ENCODE measurements at regions not wholly inside any gene's neighbourhood (a gene's known extent, or its start where the extent isn't known, plus 50 kb on each side); places are given as distances from the start of the nearest gene placed in this dataset.

DNA sequence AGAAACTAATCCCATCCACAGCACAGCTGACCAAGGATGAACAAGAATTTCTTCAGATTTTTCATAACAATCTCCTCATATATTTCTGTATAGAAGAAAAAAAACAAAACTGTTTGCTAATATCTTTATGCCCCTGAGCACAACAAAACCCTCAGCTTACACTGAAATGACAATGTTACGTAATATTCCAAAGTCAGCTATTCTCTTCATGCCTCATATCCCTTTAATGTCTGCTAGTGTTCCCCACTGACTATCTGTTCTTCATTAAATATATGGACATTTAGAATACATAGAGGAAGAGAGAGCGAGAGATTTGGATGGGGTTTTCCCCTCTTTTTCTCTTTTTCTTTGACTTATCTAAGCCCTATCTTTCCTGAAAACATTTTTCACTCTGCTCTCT, 87.9 kb upstream of the GULP1 start:
- Histone ChIP-seq H3K36me3 (ENCODE audit: control insufficient read depth, insufficient read depth, low read length) (no peaks in the 10 kb centered on the region), H3K4me3 (ENCODE audit: low read depth, low read length) (no peak overlapping the region), H3K4me1 (ENCODE audit: control insufficient read depth, insufficient read depth, low read length) (no peaks in the 10 kb centered on the region), H3K9me3 (ENCODE audit: control insufficient read depth, insufficient read depth, low read length) (no peaks in the 10 kb centered on the region), H3K9ac (ENCODE audit: low read depth, low read length) (no peak overlapping the region), H3K27me3 (ENCODE audit: control insufficient read depth, insufficient read depth, low read length) (no peaks in the 10 kb centered on the region)

DNA sequence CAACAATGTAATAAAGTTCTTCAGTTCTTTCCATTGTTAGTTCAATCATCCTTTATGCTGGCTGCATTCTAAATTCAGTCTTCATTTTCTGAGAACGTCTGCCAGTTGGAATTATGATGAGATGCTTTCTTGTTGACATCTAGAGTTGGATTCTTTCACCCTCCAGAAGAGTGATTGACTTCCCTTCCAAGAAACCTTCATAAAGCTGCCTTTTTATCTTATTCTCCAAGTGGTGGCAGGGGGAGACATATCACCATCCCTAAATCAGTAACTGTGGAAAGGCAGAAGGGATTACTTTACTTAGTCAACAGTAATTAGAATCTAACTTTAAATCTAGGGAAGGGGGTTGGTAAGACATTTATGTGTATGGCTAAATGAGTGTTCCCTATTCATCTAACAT, 86.8 kb upstream of the GULP1 start:
- no peaks in the 10 kb centered on the region for H3K4me1 ChIP-seq (ENCODE audit: control insufficient read depth, insufficient read depth, low read length)
- no peak overlapping the region for H3K9ac ChIP-seq (ENCODE audit: low read depth, low read length)
- no peaks in the 10 kb centered on the region for H3K36me3 ChIP-seq (ENCODE audit: control insufficient read depth, insufficient read depth, low read length)
- H3K9me3 ChIP-seq (ENCODE audit: control insufficient read depth, insufficient read depth, low read length): no peaks in the 10 kb centered on the region
- no peak overlapping the region for H3K4me3 ChIP-seq (ENCODE audit: low read depth, low read length)
- no peaks in the 10 kb centered on the region for H3K27me3 ChIP-seq (ENCODE audit: control insufficient read depth, insufficient read depth, low read length)

DNA sequence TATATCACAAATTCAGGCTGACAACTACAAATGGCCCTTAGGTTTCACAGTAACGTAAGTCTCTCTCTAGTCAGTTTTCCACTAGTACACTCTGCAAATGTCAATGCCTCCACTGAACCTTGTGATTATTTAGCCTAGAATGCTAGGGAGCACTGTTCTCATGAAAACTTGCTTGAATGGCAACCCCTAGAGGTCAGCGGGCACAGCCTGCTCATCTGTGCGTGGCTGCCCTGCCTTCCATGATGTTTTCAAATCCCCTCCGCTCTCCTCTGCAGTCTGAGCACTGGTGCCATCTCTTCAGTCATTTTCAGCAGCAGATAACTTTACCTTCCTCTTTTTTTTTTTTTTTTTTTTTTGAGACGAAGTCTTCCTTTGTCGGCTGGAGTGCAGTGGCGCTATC, 84.1 kb upstream of the GULP1 start:
- Histone ChIP-seq H3K4me3 (ENCODE audit: low read depth, low read length) (no peak overlapping the region), H3K27me3 (ENCODE audit: control insufficient read depth, insufficient read depth, low read length) (no peaks in the 10 kb centered on the region), H3K9ac (ENCODE audit: low read depth, low read length) (no peak overlapping the region), H3K36me3 (ENCODE audit: control insufficient read depth, insufficient read depth, low read length) (no peaks in the 10 kb centered on the region), H3K4me1 (ENCODE audit: control insufficient read depth, insufficient read depth, low read length) (no peaks in the 10 kb centered on the region), H3K9me3 (ENCODE audit: control insufficient read depth, insufficient read depth, low read length) (no peaks in the 10 kb centered on the region)

DNA sequence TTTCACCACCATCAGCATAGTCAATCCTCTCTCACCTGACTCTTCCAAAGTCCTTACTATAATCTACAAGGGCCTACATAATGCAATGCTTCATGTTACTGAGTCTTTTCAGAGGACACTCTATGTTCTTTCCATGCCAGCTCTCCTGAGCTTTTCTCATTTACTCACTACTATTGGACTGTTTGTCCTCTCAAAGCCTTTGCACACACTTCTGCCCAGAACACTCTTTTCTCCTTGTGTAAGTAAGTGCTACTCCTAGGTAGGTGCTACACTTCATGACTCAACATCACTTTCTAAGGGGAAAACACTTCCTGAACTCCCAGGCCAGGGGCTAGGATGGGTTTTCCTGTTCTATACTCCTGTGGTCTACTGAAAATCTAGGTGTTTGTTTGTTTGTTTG, 82.5 kb upstream of the GULP1 start:
- H3K27me3 ChIP-seq (ENCODE audit: control insufficient read depth, insufficient read depth, low read length): no peaks in the 10 kb centered on the region
- no peak overlapping the region for H3K4me3 ChIP-seq (ENCODE audit: low read depth, low read length)
- no peaks in the 10 kb centered on the region for H3K36me3 ChIP-seq (ENCODE audit: control insufficient read depth, insufficient read depth, low read length)
- H3K4me1 ChIP-seq (ENCODE audit: control insufficient read depth, insufficient read depth, low read length): no peaks in the 10 kb centered on the region
- no peak overlapping the region for H3K9ac ChIP-seq (ENCODE audit: low read depth, low read length)
- H3K9me3 ChIP-seq (ENCODE audit: control insufficient read depth, insufficient read depth, low read length): no peaks in the 10 kb centered on the region

DNA sequence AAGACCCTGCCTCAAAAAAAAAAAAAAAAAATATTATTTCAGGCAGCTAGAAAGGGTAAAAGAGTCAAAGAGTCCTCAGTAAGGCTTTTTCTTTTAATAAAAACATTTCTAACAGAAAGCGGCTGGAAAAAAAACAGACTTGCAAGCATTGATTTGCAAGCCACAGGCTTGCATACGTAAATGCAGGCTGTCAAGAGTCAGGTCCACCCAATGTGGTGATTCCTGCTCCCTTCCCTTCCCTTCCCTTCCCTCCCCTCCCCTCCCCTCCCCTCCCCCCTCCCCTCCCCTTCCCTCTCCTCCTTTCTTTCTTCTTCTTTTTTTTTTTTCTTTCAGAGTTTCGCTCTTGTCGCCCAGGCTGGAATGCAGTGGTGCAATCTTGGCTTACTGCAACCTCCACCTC, 74.4 kb upstream of the GULP1 start:
- H3K4me1 ChIP-seq (ENCODE audit: control insufficient read depth, insufficient read depth, low read length): no peaks in the 10 kb centered on the region
- no peaks in the 10 kb centered on the region for H3K9me3 ChIP-seq (ENCODE audit: control insufficient read depth, insufficient read depth, low read length)
- no peak overlapping the region for H3K9ac ChIP-seq (ENCODE audit: low read depth, low read length)
- H3K4me3 ChIP-seq (ENCODE audit: low read depth, low read length): no peak overlapping the region
- H3K36me3 ChIP-seq (ENCODE audit: control insufficient read depth, insufficient read depth, low read length): no peaks in the 10 kb centered on the region
- H3K27me3 ChIP-seq (ENCODE audit: control insufficient read depth, insufficient read depth, low read length): no peaks in the 10 kb centered on the region

DNA sequence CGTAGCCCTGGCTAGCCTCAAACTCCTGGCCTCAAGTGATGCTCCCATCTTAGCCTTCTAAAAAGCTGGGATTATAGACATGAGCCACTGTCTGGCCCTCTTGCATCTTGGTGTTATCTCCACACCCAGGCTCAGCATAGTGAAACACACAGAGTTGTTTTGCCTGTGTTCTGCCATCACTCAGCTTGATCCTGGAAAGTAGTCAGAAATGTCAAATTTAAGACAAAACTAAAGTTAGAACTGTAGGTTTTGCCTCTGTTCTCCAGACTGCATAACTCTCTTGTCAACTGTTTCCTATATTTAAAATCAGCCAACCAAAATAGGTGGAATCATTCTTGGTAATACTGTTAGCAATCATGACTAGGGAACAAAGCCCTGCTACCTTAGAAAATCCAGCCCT, 72.1 kb upstream of the GULP1 start:
- no peaks in the 10 kb centered on the region for H3K27me3 ChIP-seq (ENCODE audit: control insufficient read depth, insufficient read depth, low read length)

DNA sequence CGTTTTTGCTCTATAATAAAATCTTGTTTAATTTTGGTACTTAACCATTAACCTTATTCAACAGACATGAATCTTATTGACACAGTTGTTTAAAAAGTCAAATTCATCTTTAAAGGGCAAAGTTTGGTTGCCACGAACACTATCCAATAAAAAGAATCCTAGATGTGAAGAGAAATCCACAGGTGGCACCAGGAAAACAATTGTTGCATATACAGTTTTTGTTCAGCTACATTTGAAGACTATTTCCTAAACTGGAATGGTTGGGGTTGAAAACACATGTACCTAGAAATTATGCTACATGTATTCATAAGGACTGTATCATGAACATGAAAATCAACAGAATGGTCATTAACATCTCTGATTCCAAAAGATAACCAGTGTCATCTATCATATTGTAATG, 71.1 kb upstream of the GULP1 start:
- Histone ChIP-seq H3K9me3 (ENCODE audit: control insufficient read depth, insufficient read depth, low read length) (no peaks in the 10 kb centered on the region), H3K4me3 (ENCODE audit: low read depth, low read length) (no peak overlapping the region)

More for the DNA sequence above, 72.1 kb upstream of the GULP1 start:
- Histone ChIP-seq H3K36me3 (ENCODE audit: control insufficient read depth, insufficient read depth, low read length) (no peaks in the 10 kb centered on the region), H3K9me3 (ENCODE audit: control insufficient read depth, insufficient read depth, low read length) (no peaks in the 10 kb centered on the region), H3K9ac (ENCODE audit: low read depth, low read length) (no peak overlapping the region), H3K4me1 (ENCODE audit: control insufficient read depth, insufficient read depth, low read length) (no peaks in the 10 kb centered on the region), H3K4me3 (ENCODE audit: low read depth, low read length) (no peak overlapping the region)

DNA sequence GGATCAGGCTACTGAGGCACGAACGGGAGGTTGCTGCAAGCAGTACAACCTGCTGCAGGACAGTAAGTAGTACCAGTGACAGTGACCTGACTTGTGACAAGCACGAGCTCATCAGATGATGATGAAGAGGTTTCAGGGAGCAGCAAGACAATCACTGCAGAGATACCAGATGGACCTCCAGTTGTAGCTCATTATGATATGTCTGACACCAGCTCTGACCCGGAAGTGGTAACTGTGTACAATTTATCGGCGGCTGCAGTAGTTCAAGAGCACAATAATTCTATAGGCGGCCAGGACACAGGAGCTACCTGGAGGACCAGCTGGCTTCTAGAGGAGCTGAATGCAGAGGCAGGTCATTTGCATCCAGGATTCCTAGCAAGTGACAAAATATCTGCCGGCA, 64.0 kb upstream of the GULP1 start:
- Histone ChIP-seq H3K27me3 (ENCODE audit: control insufficient read depth, insufficient read depth, low read length) (no peaks in the 10 kb centered on the region), H3K36me3 (ENCODE audit: control insufficient read depth, insufficient read depth, low read length) (no peaks in the 10 kb centered on the region), H3K9ac (ENCODE audit: low read depth, low read length) (no peak overlapping the region), H3K4me3 (ENCODE audit: low read depth, low read length) (no peak overlapping the region), H3K4me1 (ENCODE audit: control insufficient read depth, insufficient read depth, low read length) (no peaks in the 10 kb centered on the region), H3K9me3 (ENCODE audit: control insufficient read depth, insufficient read depth, low read length) (no peaks in the 10 kb centered on the region)

More for the DNA sequence above, 71.1 kb upstream of the GULP1 start:
- H3K36me3 ChIP-seq (ENCODE audit: control insufficient read depth, insufficient read depth, low read length): no peaks in the 10 kb centered on the region
- no peak overlapping the region for H3K9ac ChIP-seq (ENCODE audit: low read depth, low read length)
- H3K4me1 ChIP-seq (ENCODE audit: control insufficient read depth, insufficient read depth, low read length): no peaks in the 10 kb centered on the region
- no peaks in the 10 kb centered on the region for H3K27me3 ChIP-seq (ENCODE audit: control insufficient read depth, insufficient read depth, low read length)

DNA sequence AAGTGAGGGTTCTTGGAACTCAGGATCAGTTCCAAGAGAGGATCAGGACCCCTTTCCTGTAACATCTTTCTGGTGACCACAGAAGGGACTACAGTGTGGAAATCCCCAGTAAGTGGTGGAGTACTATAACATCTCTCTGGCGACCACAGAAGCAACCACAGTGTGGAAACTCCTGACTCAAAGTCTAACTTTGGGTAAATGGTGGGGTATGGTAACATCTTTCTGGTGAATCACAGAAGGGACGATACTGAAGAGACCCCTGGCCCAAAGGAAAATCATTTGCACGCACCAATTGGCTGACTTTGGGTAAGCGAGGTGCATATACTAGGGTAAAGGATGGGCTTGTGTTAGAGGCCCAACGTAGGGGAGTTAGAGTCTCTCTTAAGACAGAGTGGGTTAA, 56.3 kb upstream of the GULP1 start:
- Histone ChIP-seq H3K9me3 (ENCODE audit: control insufficient read depth, insufficient read depth, low read length) (peaks cover 3% of the 10 kb centered on the region), H3K4me3 (ENCODE audit: low read depth, low read length) (no peak overlapping the region), H3K36me3 (ENCODE audit: control insufficient read depth, insufficient read depth, low read length) (no peaks in the 10 kb centered on the region), H3K4me1 (ENCODE audit: control insufficient read depth, insufficient read depth, low read length) (no peaks in the 10 kb centered on the region), H3K27me3 (ENCODE audit: control insufficient read depth, insufficient read depth, low read length) (no peaks in the 10 kb centered on the region), H3K9ac (ENCODE audit: low read depth, low read length) (no peak overlapping the region)

DNA sequence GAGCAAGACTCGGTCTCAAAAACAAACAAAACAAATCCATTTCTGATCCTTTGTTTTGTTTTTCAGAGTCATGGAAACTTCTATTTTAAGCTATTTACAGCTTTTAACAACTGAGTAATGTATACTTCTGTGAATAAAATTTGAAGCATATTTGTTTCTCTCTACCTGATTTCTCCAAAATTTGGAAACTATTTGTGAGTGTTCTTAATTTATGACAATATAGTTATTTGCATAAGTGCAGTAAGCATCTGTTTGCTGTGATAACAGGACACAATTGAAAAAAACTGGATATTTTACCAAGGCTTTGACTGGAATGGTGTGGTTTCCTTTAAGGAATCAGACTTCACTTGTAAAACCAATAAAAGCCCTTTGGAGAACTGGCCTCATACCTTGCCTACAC, 53.3 kb upstream of the GULP1 start:
- Histone ChIP-seq H3K4me1 (ENCODE audit: control insufficient read depth, insufficient read depth, low read length) (no peaks in the 10 kb centered on the region), H3K36me3 (ENCODE audit: control insufficient read depth, insufficient read depth, low read length) (no peaks in the 10 kb centered on the region), H3K27me3 (ENCODE audit: control insufficient read depth, insufficient read depth, low read length) (no peaks in the 10 kb centered on the region), H3K9me3 (ENCODE audit: control insufficient read depth, insufficient read depth, low read length) (peaks cover 3% of the 10 kb centered on the region), H3K4me3 (ENCODE audit: low read depth, low read length) (no peak overlapping the region), H3K9ac (ENCODE audit: low read depth, low read length) (no peak overlapping the region)
